Fibroblast of mammary gland (primary cell): ENCODE measurements at regions not wholly inside any gene's neighbourhood (a gene's known extent, or its start where the extent isn't known, plus 50 kb on each side); places are given as distances from the start of the nearest gene placed in this dataset.

Source experiments
- DNase-seq: peaks from one replicate; pipeline ENCODE4 v3.0.0-alpha.2; 2010; ENCODE audit warnings: low read depth
- H3K4me3 ChIP-seq: 2 replicates; pipeline ENCODE4 v1.5.1; 2011; ENCODE audit warnings: low read depth, mild to moderate bottlenecking, low read length, moderate library complexity; ENCODE audit not compliant: control insufficient read depth
- TF ChIP-seq, protein P1 (sequence below): conservative IDR thresholded peaks from 2 replicates; pipeline ENCODE4 v1.5.1; 2011; ENCODE audit warnings: low read depth, low read length, inconsistent platforms; ENCODE audit not compliant: control insufficient read depth, insufficient read depth

DNA sequence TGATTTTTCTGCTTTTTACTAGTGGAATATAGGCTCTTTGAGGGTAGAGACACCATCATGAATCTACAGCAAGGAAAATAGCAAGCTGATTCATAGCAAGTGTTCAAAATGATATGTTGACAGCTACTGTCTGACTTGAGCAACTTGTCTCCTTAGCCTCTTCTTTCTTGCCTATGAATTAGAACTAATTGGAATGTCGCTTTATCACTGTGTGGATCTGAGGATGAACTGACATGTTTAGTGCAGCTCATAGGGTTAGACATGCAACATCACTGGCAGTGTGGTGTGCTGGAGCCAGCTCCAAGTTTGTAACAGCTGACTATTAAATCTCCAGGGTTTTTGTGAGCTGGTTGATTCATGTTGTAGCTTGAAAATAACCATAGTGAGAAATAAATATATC lies 1068.4 kb downstream of the PCDH18 start:
- DNase-seq, result no peak
- no peak overlapping the region for H3K4me3 ChIP-seq
- TF ChIP-seq, protein P1, sequence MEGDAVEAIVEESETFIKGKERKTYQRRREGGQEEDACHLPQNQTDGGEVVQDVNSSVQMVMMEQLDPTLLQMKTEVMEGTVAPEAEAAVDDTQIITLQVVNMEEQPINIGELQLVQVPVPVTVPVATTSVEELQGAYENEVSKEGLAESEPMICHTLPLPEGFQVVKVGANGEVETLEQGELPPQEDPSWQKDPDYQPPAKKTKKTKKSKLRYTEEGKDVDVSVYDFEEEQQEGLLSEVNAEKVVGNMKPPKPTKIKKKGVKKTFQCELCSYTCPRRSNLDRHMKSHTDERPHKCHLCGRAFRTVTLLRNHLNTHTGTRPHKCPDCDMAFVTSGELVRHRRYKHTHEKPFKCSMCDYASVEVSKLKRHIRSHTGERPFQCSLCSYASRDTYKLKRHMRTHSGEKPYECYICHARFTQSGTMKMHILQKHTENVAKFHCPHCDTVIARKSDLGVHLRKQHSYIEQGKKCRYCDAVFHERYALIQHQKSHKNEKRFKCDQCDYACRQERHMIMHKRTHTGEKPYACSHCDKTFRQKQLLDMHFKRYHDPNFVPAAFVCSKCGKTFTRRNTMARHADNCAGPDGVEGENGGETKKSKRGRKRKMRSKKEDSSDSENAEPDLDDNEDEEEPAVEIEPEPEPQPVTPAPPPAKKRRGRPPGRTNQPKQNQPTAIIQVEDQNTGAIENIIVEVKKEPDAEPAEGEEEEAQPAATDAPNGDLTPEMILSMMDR, result no peak

DNA sequence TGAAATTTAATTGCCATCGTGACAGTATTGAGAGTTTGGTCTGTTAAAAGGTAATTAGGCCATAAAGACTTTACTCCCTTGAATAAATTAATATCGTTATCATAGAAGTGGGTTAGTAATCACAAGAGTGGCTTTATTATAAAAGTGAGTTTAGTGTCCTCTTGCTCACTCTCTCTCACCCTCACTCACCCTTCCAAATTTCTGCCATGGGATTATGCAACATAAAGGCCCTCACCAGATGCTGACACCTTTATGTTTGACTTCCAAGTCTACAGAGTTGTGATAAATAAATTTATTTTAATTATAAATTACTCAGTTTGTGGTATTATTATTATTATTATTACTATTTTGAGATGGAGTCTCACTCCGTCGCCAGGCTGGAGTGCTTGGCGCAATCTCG lies 1070.8 kb downstream of the PCDH18 start:
- H3K4me3 ChIP-seq, result no peak overlapping the region
- no peak for DNase-seq
- TF ChIP-seq, protein P1, result no peak

DNA sequence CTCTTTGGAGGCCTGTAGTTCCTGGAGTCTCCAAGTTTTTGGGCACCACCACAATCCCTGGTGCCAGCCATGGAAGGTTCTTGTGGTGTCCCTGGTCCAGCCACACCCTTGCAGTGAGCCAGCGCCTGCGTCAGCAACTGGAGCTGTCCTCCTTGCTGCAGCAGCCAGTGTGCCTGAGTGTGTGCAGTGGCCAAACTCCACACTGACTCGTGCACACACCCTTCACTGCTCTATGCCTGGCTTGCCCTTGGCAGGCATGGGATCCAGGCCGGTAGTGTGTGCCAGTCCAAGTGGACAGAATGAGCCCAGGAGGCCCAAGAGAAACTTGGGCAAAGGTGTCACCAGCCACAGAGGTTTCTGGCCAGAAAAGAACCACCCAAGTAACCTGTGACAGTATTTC lies 1074.0 kb downstream of the PCDH18 start:
- DNase-seq, result no peak
- H3K4me3 ChIP-seq, result no peak overlapping the region
- TF ChIP-seq, protein P1, result no peak

DNA sequence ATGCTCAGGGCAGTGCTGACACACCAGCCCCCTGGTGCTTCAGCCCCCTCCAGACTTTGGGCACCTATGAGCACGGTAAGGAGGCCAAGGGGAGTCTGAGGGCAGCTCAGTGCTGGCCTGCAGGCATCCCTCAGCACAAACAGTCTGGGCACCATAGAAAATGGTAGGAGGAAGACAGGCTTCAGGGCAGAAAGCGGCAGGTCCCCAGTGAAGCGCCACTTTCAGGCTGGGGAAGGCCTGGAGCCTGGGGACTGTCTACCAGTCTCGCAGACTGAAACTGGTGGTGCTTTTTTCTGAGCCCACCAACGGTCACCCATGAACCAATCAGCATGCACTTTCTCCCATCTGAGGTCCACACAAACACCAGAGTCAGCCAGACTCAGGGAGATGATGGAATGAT lies 1074.7 kb downstream of the PCDH18 start:
- H3K4me3 ChIP-seq, result no peak overlapping the region
- TF ChIP-seq, protein P1, result no peak
- no peak for DNase-seq

DNA sequence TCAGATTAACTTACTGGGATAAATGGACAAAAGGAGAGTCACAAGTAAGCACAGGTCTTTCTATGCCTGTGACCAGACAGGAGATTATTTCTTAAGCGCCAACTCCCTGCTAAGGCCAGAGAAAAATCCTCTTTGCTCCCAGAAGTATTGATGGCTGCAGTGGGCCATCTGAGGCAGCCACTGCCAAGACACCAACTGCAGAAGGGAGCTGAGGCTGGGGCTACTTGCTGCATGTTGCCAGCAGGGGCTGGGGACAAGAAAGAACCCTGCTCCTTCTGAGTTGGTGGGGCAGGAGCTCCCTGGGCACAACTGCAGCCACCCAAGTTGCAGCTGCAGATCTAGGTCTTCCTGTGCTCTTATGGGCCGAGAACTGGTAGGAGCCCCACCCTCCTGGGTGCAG lies 1075.3 kb downstream of the PCDH18 start:
- DNase-seq, result no peak
- TF ChIP-seq, protein P1, result no peak
- H3K4me3 ChIP-seq, result no peak overlapping the region

DNA sequence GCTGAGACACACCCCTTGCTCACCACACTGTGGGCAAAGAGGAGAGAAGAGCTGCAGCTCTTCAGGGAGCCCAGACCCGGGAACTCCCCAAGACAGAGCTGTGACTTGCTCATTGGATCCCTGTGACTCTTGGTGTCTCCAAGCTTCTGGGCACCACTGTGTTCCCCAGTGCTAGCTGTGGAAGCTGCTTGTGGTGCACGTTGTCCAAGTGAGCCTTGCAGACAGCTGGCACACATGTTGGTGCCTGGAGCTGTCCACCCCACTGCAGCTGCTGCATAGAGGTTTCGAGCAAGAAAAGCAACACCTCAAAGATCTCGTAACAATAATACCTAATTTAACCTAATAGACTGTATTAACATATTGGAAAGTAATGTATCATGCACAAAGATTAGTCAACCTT lies 1089.3 kb downstream of the PCDH18 start:
- DNase-seq, result no peak
- TF ChIP-seq, protein P1, result no peak
- no peak overlapping the region for H3K4me3 ChIP-seq

DNA sequence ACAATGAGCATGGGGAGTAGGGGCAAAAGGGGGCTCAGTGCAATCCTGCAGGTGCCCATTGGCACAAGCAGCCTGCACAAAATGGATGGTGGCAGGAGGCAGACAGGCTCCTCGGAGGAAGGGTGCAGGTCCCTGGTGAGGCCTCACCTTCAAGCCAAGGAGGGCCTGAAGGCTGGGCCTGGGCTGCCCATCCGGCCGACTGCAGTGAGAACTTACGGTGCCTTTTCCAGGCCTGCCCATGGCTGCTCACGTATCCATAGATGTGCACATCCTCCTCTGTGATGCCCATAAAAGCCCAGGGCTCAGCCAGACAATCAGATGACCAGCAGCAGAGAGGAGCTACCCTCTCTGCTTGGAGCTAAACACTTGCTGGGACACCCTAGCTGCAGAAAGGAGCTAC lies 1089.8 kb downstream of the PCDH18 start:
- TF ChIP-seq, protein P1, result no peak
- H3K4me3 ChIP-seq, result no peak overlapping the region
- no peak for DNase-seq
